ENCODE measurements at regions not wholly inside any gene's neighbourhood (a gene's known extent, or its start where the extent isn't known, plus 50 kb on each side); places are given as distances from the start of the nearest gene placed in this dataset.

- no peak overlapping the region for H3K27ac ChIP-seq (ENCODE audit: low read length)
- no peak overlapping the region for H2AFZ ChIP-seq (ENCODE audit: low read depth, low read length)
- no peaks in the 10 kb centered on the region for H3K9me3 ChIP-seq (ENCODE audit: insufficient read depth, low read length)
- H3K4me2 ChIP-seq (ENCODE audit: low read length), result no peak overlapping the region
- TF ChIP-seq EZH2phosphoT487 (IDR thresholded peaks at IDR 0.05; ENCODE audit: low read depth), result no peak
- TF ChIP-seq CTCF (IDR thresholded peaks at IDR 0.05; ENCODE audit: low read depth, low read length), result no peak
- peaks cover 4% of the 10 kb centered on the region for H3K4me1 ChIP-seq (ENCODE audit: low read length)
- no peak overlapping the region for H3K4me3 ChIP-seq (ENCODE audit: low read length)
- no peak overlapping the region for H3K9ac ChIP-seq (ENCODE audit: low read length)
- no peaks in the 10 kb centered on the region for H3K27me3 ChIP-seq (ENCODE audit: low read depth, low read length)
- H3K79me2 ChIP-seq (ENCODE audit: low read length), result no peaks in the 10 kb centered on the region
- H4K20me1 ChIP-seq (ENCODE audit: insufficient read depth, low read length), result no peaks in the 10 kb centered on the region
- no peaks in the 10 kb centered on the region for H3K36me3 ChIP-seq (replicated peaks; ENCODE audit: low read depth, low read length)
Measured at GRCh38 chr12:90038289-90038688, 329.7 kb upstream of the ATP2B1 start.

- H3K36me3 ChIP-seq (replicated peaks; ENCODE audit: low read depth, low read length), result no peaks in the 10 kb centered on the region
- no peak overlapping the region for H3K4me2 ChIP-seq (ENCODE audit: low read length)
- no peak overlapping the region for H3K4me3 ChIP-seq (ENCODE audit: low read length)
- no peak overlapping the region for H3K9ac ChIP-seq (ENCODE audit: low read length)
- no peaks in the 10 kb centered on the region for H4K20me1 ChIP-seq (ENCODE audit: insufficient read depth, low read length)
- H3K9me3 ChIP-seq (ENCODE audit: insufficient read depth, low read length), result no peaks in the 10 kb centered on the region
- H2AFZ ChIP-seq (ENCODE audit: low read depth, low read length), result no peak overlapping the region
- no peaks in the 10 kb centered on the region for H3K27me3 ChIP-seq (ENCODE audit: low read depth, low read length)
- TF ChIP-seq CTCF (IDR thresholded peaks at IDR 0.05; ENCODE audit: low read depth, low read length) (no peak), EZH2phosphoT487 (IDR thresholded peaks at IDR 0.05; ENCODE audit: low read depth) (no peak)
- H3K27ac ChIP-seq (ENCODE audit: low read length), result no peak overlapping the region
- no peaks in the 10 kb centered on the region for H3K79me2 ChIP-seq (ENCODE audit: low read length)
- no peaks in the 10 kb centered on the region for H3K4me1 ChIP-seq (ENCODE audit: low read length)
Measured at GRCh38 chr12:90037740-90038139, 329.1 kb upstream of the ATP2B1 start.

- H3K36me3 ChIP-seq (replicated peaks; ENCODE audit: low read depth, low read length), result no peaks in the 10 kb centered on the region
- no peak overlapping the region for H3K9ac ChIP-seq (ENCODE audit: low read length)
- no peaks in the 10 kb centered on the region for H3K27me3 ChIP-seq (ENCODE audit: low read depth, low read length)
- TF ChIP-seq CTCF (IDR thresholded peaks at IDR 0.05; ENCODE audit: low read depth, low read length) (no peak), EZH2phosphoT487 (IDR thresholded peaks at IDR 0.05; ENCODE audit: low read depth) (no peak)
- no peak overlapping the region for H2AFZ ChIP-seq (ENCODE audit: low read depth, low read length)
- H3K79me2 ChIP-seq (ENCODE audit: low read length), result no peaks in the 10 kb centered on the region
- H3K27ac ChIP-seq (ENCODE audit: low read length), result no peak overlapping the region
- no peaks in the 10 kb centered on the region for H3K4me1 ChIP-seq (ENCODE audit: low read length)
- no peak overlapping the region for H3K4me3 ChIP-seq (ENCODE audit: low read length)
- no peaks in the 10 kb centered on the region for H4K20me1 ChIP-seq (ENCODE audit: insufficient read depth, low read length)
- H3K4me2 ChIP-seq (ENCODE audit: low read length), result no peak overlapping the region
- no peaks in the 10 kb centered on the region for H3K9me3 ChIP-seq (ENCODE audit: insufficient read depth, low read length)
Measured at GRCh38 chr12:90036637-90037036, 328.0 kb upstream of the ATP2B1 start.

GRCh38 chr12:90030726-90031125 is 322.1 kb upstream of the ATP2B1 start:
- Histone ChIP-seq H3K4me2 (ENCODE audit: low read length) (no peak overlapping the region), H3K36me3 (replicated peaks; ENCODE audit: low read depth, low read length) (no peaks in the 10 kb centered on the region), H4K20me1 (ENCODE audit: insufficient read depth, low read length) (no peaks in the 10 kb centered on the region), H3K9me3 (ENCODE audit: insufficient read depth, low read length) (no peaks in the 10 kb centered on the region), H3K27me3 (ENCODE audit: low read depth, low read length) (no peaks in the 10 kb centered on the region), H3K4me1 (ENCODE audit: low read length) (no peaks in the 10 kb centered on the region), H2AFZ (ENCODE audit: low read depth, low read length) (no peak overlapping the region), H3K27ac (ENCODE audit: low read length) (no peak overlapping the region), H3K4me3 (ENCODE audit: low read length) (no peak overlapping the region), H3K79me2 (ENCODE audit: low read length) (no peaks in the 10 kb centered on the region), H3K9ac (ENCODE audit: low read length) (no peak overlapping the region)
- TF ChIP-seq CTCF (IDR thresholded peaks at IDR 0.05; ENCODE audit: low read depth, low read length) (no peak), EZH2phosphoT487 (IDR thresholded peaks at IDR 0.05; ENCODE audit: low read depth) (no peak)
